ENCODE measurements at regions not wholly inside any gene's neighbourhood (a gene's known extent, or its start where the extent isn't known, plus 50 kb on each side); places are given as distances from the start of the nearest gene placed in this dataset.
"Not testable (repeated sequence)": the region's sequence is repeated elsewhere in the genome, so short reads cannot be mapped to it uniquely, and the experiment has no call there.

GRCh38 chr4:125179727-125180126, 135.0 kb upstream of the FAT4 start:
- no peaks in the 10 kb centered on the region for H3K9me3 ChIP-seq (ENCODE audit: insufficient read depth, low read depth)
- no peaks in the 10 kb centered on the region for H3K27me3 ChIP-seq (ENCODE audit: insufficient read depth, low read depth)
- H3K4me3 ChIP-seq = no peak overlapping the region
- H2AFZ ChIP-seq = no peak overlapping the region
- no TSS peak for BruUV-seq (replicated peaks)
- DNase-seq = no peak
- H3K9me2 ChIP-seq (ENCODE audit: insufficient read depth) = no peaks in the 10 kb centered on the region; the same call in 1 of the 2 replicates
- no peak for TF ChIP-seq CTCF (conservative IDR thresholded peaks at IDR 0.05)
- H3K79me2 ChIP-seq (ENCODE audit: low read depth) = no peaks in the 10 kb centered on the region
- no peaks in the 10 kb centered on the region for H3F3A ChIP-seq (ENCODE audit: insufficient read depth, low read depth)
- CTCF ChIA-PET = no interaction called here
- H3K4me2 ChIP-seq = no peak overlapping the region
- POLR2A ChIA-PET (ENCODE audit: unreplicated experiment) = no interaction called here
- H3K4me1 ChIP-seq (replicated peaks; ENCODE audit: insufficient read depth) = no peaks in the 10 kb centered on the region
- no peaks in the 10 kb centered on the region for H4K20me1 ChIP-seq (ENCODE audit: insufficient read depth)
- no peak overlapping the region for H3K27ac ChIP-seq
- intact Hi-C loops (cut with micrococcal nuclease; ENCODE audit: unreplicated experiment) = no loop called here
- no peaks in the 10 kb centered on the region for H3K36me3 ChIP-seq (ENCODE audit: low read depth)

GRCh38 chr4:125169192-125169591, 145.6 kb upstream of the FAT4 start:
- Histone ChIP-seq H3K36me3 (ENCODE audit: low read depth) (no peaks in the 10 kb centered on the region), H3K27ac (no peak overlapping the region), H3K4me3 (no peak overlapping the region), H3F3A (ENCODE audit: insufficient read depth, low read depth) (no peaks in the 10 kb centered on the region; the same call in 1 of the 2 replicates), H3K4me2 (no peak overlapping the region), H3K9me3 (ENCODE audit: insufficient read depth, low read depth) (no peaks in the 10 kb centered on the region), H2AFZ (no peak overlapping the region), H4K20me1 (ENCODE audit: insufficient read depth) (no peaks in the 10 kb centered on the region), H3K4me1 (replicated peaks; ENCODE audit: insufficient read depth) (no peaks in the 10 kb centered on the region), H3K79me2 (ENCODE audit: low read depth) (no peaks in the 10 kb centered on the region), H3K9me2 (ENCODE audit: insufficient read depth) (peaks cover 3% of the 10 kb centered on the region; the same call in 1 of the 2 replicates), H3K27me3 (ENCODE audit: insufficient read depth, low read depth) (no peaks in the 10 kb centered on the region)
- ChIA-PET CTCF (no interaction called here), POLR2A (ENCODE audit: unreplicated experiment) (no interaction called here)
- TF ChIP-seq CTCF (conservative IDR thresholded peaks at IDR 0.05) = no peak
- TF ChIP-seq EZH2 (IDR thresholded peaks at IDR 0.05; ENCODE audit: low read depth) = no peak
- intact Hi-C loops (cut with micrococcal nuclease; ENCODE audit: unreplicated experiment) = no loop called here
- no peak for DNase-seq
- no TSS peak for BruUV-seq (replicated peaks)

- Histone ChIP-seq H3K4me3 (no peak overlapping the region), H3K36me3 (ENCODE audit: low read depth) (no peaks in the 10 kb centered on the region), H3K9me3 (ENCODE audit: insufficient read depth, low read depth) (no peaks in the 10 kb centered on the region), H3K9me2 (ENCODE audit: insufficient read depth) (peaks cover 3% of the 10 kb centered on the region; the same call in 1 of the 2 replicates), H4K20me1 (ENCODE audit: insufficient read depth) (no peaks in the 10 kb centered on the region), H3K4me2 (no peak overlapping the region), H3K4me1 (replicated peaks; ENCODE audit: insufficient read depth) (no peaks in the 10 kb centered on the region), H3K27me3 (ENCODE audit: insufficient read depth, low read depth) (no peaks in the 10 kb centered on the region), H2AFZ (no peak overlapping the region), H3K79me2 (ENCODE audit: low read depth) (no peaks in the 10 kb centered on the region), H3K27ac (no peak overlapping the region), H3F3A (ENCODE audit: insufficient read depth, low read depth) (no peaks in the 10 kb centered on the region; the same call in 1 of the 2 replicates)
- POLR2A ChIA-PET (ENCODE audit: unreplicated experiment) = no interaction called here
- BruUV-seq (replicated peaks) = no TSS peak
- TF ChIP-seq CTCF (conservative IDR thresholded peaks at IDR 0.05) = no peak
- TF ChIP-seq EZH2 (IDR thresholded peaks at IDR 0.05; ENCODE audit: low read depth) = no peak
- DNase-seq = no peak
- CTCF ChIA-PET = no interaction called here
- intact Hi-C loops (cut with micrococcal nuclease; ENCODE audit: unreplicated experiment) = no loop called here
Observed at GRCh38 chr4:125168531-125168930, 146.2 kb upstream of the FAT4 start.

- H3K9me3 ChIP-seq (ENCODE audit: insufficient read depth, low read depth); H3K4me3 ChIP-seq; CTCF ChIA-PET; H3K4me1 ChIP-seq (replicated peaks; ENCODE audit: insufficient read depth); H3K4me2 ChIP-seq; H3F3A ChIP-seq (ENCODE audit: insufficient read depth, low read depth); H3K36me3 ChIP-seq (ENCODE audit: low read depth); H3K9me2 ChIP-seq (ENCODE audit: insufficient read depth); H3K27me3 ChIP-seq (ENCODE audit: insufficient read depth, low read depth); H3K27ac ChIP-seq; POLR2A ChIA-PET (ENCODE audit: unreplicated experiment); DNase-seq; intact Hi-C loops (cut with micrococcal nuclease; ENCODE audit: unreplicated experiment); BruUV-seq (replicated peaks); H2AFZ ChIP-seq; H3K79me2 ChIP-seq (ENCODE audit: low read depth); H4K20me1 ChIP-seq (ENCODE audit: insufficient read depth): not testable (repeated sequence)
Observed at GRCh38 chr4:125166012-125166411, 148.7 kb upstream of the FAT4 start.
